GM23248 (cell line): ENCODE measurements at regions not wholly inside any gene's neighbourhood (a gene's known extent, or its start where the extent isn't known, plus 50 kb on each side); places are given as distances from the start of the nearest gene placed in this dataset.
A peak's percentile ranks its signal among the peaks of the same experiment; 100 is the strongest.

ENCODE experiments used
- DNase-seq: peaks from one replicate; pipeline ENCODE4 v3.0.0-alpha.2; 2015
- H2AFZ ChIP-seq: fragments of 200-600 bp; sonication (generic); 2 replicates; pipeline ENCODE4 v1.6.1; 2016; ENCODE audit warnings: antibody characterized with exemption
- H3F3A ChIP-seq: fragments of 200-600 bp; sonication (generic); 2 replicates; pipeline ENCODE4 v1.6.1; 2016; ENCODE audit warnings: mild to moderate bottlenecking, antibody characterized with exemption, mixed run types; ENCODE audit not compliant: insufficient read depth
- H3K27ac ChIP-seq: fragments of 200-600 bp; sonication (generic); 2 replicates; pipeline ENCODE4 v1.5.1; 2016; ENCODE audit warnings: mild to moderate bottlenecking
- H3K27me3 ChIP-seq: fragments of 200-600 bp; sonication (generic); replicated peaks from 2 replicates; pipeline ENCODE4 v1.6.1; 2016; ENCODE audit warnings: mild to moderate bottlenecking; ENCODE audit not compliant: insufficient read depth
- H3K36me3 ChIP-seq: fragments of 200-600 bp; sonication (generic); 2 replicates; pipeline ENCODE4 v1.6.1; 2016; ENCODE audit warnings: low read depth, mild to moderate bottlenecking
- H3K4me1 ChIP-seq: fragments of 200-600 bp; sonication (generic); 2 replicates; pipeline ENCODE4 v1.6.1; 2016; ENCODE audit warnings: mild to moderate bottlenecking; ENCODE audit not compliant: insufficient read depth
- H3K4me2 ChIP-seq: fragments of 200-600 bp; sonication (generic); one replicate; pipeline ENCODE4 v1.6.1; 2016; ENCODE audit warnings: mild to moderate bottlenecking; ENCODE audit not compliant: unreplicated experiment
- H3K4me3 ChIP-seq: fragments of 200-600 bp; sonication (generic); 2 replicates; pipeline ENCODE4 v1.5.1; 2016; ENCODE audit warnings: mild to moderate bottlenecking
- H3K79me2 ChIP-seq: fragments of 200-600 bp; sonication (generic); 2 replicates; pipeline ENCODE4 v1.6.1; 2016; ENCODE audit warnings: mild to moderate bottlenecking; ENCODE audit not compliant: insufficient read depth
- H3K9ac ChIP-seq: fragments of 200-600 bp; sonication (generic); 2 replicates; pipeline ENCODE4 v1.6.1; 2016; ENCODE audit warnings: mild to moderate bottlenecking
- H3K9me2 ChIP-seq: fragments of 200-600 bp; sonication (generic); 2 replicates; pipeline ENCODE4 v1.6.1; 2016; ENCODE audit warnings: mixed run types, mild to moderate bottlenecking, moderate library complexity; ENCODE audit not compliant: insufficient read depth
- H3K9me3 ChIP-seq: fragments of 200-600 bp; sonication (generic); one replicate; pipeline ENCODE4 v1.6.1; 2017; ENCODE audit warnings: low read depth
- H4K20me1 ChIP-seq: fragments of 200-600 bp; sonication (generic); 2 replicates; pipeline ENCODE4 v1.6.0; 2016; ENCODE audit not compliant: insufficient read depth
- EZH2 ChIP-seq: fragments of 200-600 bp; sonication (generic); IDR thresholded peaks from 2 replicates; pipeline ENCODE4 v1.6.1; 2018; ENCODE audit warnings: antibody characterized with exemption, mild to moderate bottlenecking; ENCODE audit not compliant: insufficient read depth, poor library complexity, severe bottlenecking
- EZH2phosphoT487 ChIP-seq: fragments of 200-600 bp; sonication (generic); IDR thresholded peaks from 2 replicates; pipeline ENCODE4 v1.6.1; 2018; ENCODE audit warnings: antibody characterized with exemption, moderate library complexity, mild to moderate bottlenecking, low read depth; ENCODE audit not compliant: insufficient read depth
- WGBS, 2 experiments: methylation state at CpG; one replicate each; pipeline ENCODE4 v1.1.6; 2015 to 2017; ENCODE audit warnings: low lambda C conversion rate in 2 of 2, low coverage in 1 of 2; ENCODE audit errors: missing lambda C conversion rate in 2 of 2; 5-methylcytosine and 5-hydroxymethylcytosine counted together
- in situ Hi-C: fragments of 300-500 bp; cut with MboI; formaldehyde crosslinking; loops from 2 replicates; pipeline ENCODE4 v1.15.0; 2020

DNA sequence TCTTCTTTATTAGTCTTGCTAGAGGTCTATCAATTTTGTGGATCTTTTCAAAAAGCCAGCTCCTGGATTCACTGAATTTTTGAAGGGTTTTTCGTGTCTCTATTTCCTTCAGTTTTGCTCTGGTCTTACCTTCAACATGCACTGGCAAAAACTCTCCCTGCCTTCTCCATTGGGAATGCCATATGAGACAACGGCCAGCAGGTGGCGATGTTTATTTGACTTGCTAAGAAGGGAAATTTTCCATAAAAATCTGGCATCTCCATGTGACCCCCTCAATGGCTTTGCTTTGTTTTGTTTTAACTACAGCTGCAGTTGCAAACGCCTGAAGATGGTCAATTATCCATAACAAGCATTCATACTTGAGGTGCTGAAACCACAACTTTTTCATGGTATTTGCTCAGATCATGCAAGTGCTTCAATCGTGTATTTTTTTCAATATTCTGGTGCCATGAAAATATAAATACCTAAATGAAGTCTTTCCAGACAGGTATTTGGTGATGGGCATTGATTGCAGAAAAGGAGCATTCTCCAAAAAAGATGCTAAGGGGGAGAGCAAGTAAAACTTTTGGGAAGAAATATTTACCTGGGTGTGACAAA is 449.4 kb downstream of the CDY2B start:
- Histone ChIP-seq H3K36me3 (no peaks in the 10 kb centered on the region), H2AFZ (no peak overlapping the region), H3K4me2 (no peak overlapping the region), H3K4me1 (no peaks in the 10 kb centered on the region), H3K27me3 (no peaks in the 10 kb centered on the region), H3F3A (no peaks in the 10 kb centered on the region), H4K20me1 (no peaks in the 10 kb centered on the region), H3K9ac (no peak overlapping the region), H3K27ac (no peak overlapping the region), H3K9me3 (no peaks in the 10 kb centered on the region), H3K79me2 (no peaks in the 10 kb centered on the region), H3K4me3 (no peak overlapping the region), H3K9me2 (no peaks in the 10 kb centered on the region)
- peak; percentile 50 for DNase-seq
- in situ Hi-C loops = no loop called here
- TF ChIP-seq EZH2 (no peak), EZH2phosphoT487 (no peak)
- WGBS, 2 experiments = 3 to 4% methylated on average over 5 of the region's 5 CpGs

- Histone ChIP-seq H3K36me3 (no peaks in the 10 kb centered on the region), H3K9ac (no peak overlapping the region), H3K4me1 (no peaks in the 10 kb centered on the region), H3K27me3 (no peaks in the 10 kb centered on the region), H3K4me3 (no peak overlapping the region), H3K4me2 (no peak overlapping the region), H3K79me2 (no peaks in the 10 kb centered on the region), H3F3A (no peaks in the 10 kb centered on the region), H4K20me1 (no peaks in the 10 kb centered on the region), H3K9me2 (no peaks in the 10 kb centered on the region), H3K27ac (no peak overlapping the region), H2AFZ (no peak overlapping the region), H3K9me3 (no peaks in the 10 kb centered on the region)
- WGBS, 2 experiments = 43 to 50% methylated on average over 1 of the region's 1 CpG
- in situ Hi-C loops = no loop called here
- TF ChIP-seq EZH2phosphoT487 = no peak
- no peak for TF ChIP-seq EZH2
- DNase-seq = no peak
Measured at GRCh38 chrY:17398336-17399072, 481.5 kb downstream of the CDY2B start.

DNA sequence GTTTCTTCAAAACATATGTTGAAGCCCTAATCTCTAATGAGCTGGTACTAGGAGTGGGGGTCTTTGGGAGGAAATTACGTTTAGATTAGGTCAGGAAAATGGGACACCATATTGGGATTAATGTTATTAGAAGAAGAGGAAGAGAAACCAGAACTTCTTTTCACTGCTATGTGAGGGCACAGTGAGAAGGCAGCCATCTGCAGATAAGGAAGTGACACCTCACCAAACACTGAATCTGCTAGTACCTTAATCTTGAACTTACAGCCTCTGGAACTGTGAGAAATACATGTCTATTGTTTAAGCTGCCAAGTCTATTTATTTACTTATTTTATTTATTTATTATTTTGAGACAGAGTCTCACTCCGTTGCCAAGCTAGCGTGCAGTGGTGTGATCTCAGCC is 482.4 kb downstream of the CDY2B start:
- no peak overlapping the region for H3K4me2 ChIP-seq
- no peak overlapping the region for H3K9ac ChIP-seq
- H3K4me1 ChIP-seq = no peaks in the 10 kb centered on the region
- H4K20me1 ChIP-seq = no peaks in the 10 kb centered on the region
- no peaks in the 10 kb centered on the region for H3K36me3 ChIP-seq
- H3K9me2 ChIP-seq = no peaks in the 10 kb centered on the region
- no peak overlapping the region for H3K4me3 ChIP-seq
- no peaks in the 10 kb centered on the region for H3K79me2 ChIP-seq
- H3K9me3 ChIP-seq = no peaks in the 10 kb centered on the region
- H3K27ac ChIP-seq = no peak overlapping the region
- no peak for TF ChIP-seq EZH2
- TF ChIP-seq EZH2phosphoT487 = no peak
- in situ Hi-C loops = no loop called here
- no peaks in the 10 kb centered on the region for H3F3A ChIP-seq
- no peak for DNase-seq
- WGBS, 2 experiments = 13 to 16% methylated on average over 2 to 3 of the region's 3 CpGs
- no peaks in the 10 kb centered on the region for H3K27me3 ChIP-seq
- no peak overlapping the region for H2AFZ ChIP-seq

DNA sequence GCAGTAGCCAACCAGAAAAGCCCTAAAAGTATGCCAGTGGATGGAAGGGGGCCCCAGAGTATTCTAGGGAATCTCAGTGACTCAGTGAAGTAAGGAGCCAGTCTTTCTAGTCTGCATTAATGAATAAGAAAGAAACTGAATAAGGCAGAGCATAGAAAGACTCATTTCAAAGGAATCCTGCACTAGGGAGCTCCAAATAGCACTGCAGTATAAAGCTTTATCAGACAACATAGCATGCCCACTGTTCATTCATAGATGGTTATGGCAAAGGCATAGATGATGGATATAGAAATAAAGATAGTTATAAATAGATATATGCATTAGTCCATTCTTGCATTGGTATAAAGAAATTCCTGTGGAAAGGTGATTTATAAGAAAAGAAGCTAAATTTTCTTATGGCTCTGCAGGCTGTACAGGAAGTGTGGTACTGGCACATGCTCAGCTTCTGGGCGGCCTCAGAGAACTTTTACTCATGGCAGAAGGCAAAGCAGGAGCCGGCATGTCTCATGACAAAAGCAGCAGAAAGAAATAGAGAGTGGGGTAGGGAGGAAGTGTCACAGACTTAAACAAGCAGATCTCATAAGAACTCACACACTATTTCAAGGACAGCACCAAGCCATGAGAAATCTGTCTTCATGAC is 498.5 kb downstream of the CDY2B start:
- Histone ChIP-seq H3K27ac (no peak overlapping the region), H3K79me2 (no peaks in the 10 kb centered on the region), H3K36me3 (no peaks in the 10 kb centered on the region), H3K9me3 (no peaks in the 10 kb centered on the region), H4K20me1 (no peaks in the 10 kb centered on the region), H3K9me2 (no peaks in the 10 kb centered on the region), H3K4me3 (no peak overlapping the region), H3K4me2 (no peak overlapping the region), H3K4me1 (no peaks in the 10 kb centered on the region), H3K27me3 (no peaks in the 10 kb centered on the region), H3F3A (no peaks in the 10 kb centered on the region), H2AFZ (no peak overlapping the region), H3K9ac (no peak overlapping the region)
- in situ Hi-C loops = no loop called here
- DNase-seq = no peak
- 0 to 15% methylated on average over 2 of the region's 2 CpGs for WGBS, 2 experiments
- TF ChIP-seq EZH2 (no peak), EZH2phosphoT487 (no peak)
